GM15510 (cell line): ENCODE measurements at regions not wholly inside any gene's neighbourhood (a gene's known extent, or its start where the extent isn't known, plus 50 kb on each side); places are given as distances from the start of the nearest gene placed in this dataset.

Source experiments
- POLR2A ChIP-seq: IDR thresholded peaks from 3 replicates; pipeline ENCODE4 v1.6.1; 2011; ENCODE audit warnings: borderline replicate concordance; ENCODE audit not compliant: insufficient read length; ENCODE audit errors: extremely low read depth

GRCh38 chr1:234868296-234869147 lies 258.5 kb upstream of the IRF2BP2 start:
- no peak for TF ChIP-seq POLR2A

- TF ChIP-seq POLR2A = no peak
Measured at GRCh38 chr1:234866007-234866866, 256.3 kb upstream of the IRF2BP2 start.

DNA sequence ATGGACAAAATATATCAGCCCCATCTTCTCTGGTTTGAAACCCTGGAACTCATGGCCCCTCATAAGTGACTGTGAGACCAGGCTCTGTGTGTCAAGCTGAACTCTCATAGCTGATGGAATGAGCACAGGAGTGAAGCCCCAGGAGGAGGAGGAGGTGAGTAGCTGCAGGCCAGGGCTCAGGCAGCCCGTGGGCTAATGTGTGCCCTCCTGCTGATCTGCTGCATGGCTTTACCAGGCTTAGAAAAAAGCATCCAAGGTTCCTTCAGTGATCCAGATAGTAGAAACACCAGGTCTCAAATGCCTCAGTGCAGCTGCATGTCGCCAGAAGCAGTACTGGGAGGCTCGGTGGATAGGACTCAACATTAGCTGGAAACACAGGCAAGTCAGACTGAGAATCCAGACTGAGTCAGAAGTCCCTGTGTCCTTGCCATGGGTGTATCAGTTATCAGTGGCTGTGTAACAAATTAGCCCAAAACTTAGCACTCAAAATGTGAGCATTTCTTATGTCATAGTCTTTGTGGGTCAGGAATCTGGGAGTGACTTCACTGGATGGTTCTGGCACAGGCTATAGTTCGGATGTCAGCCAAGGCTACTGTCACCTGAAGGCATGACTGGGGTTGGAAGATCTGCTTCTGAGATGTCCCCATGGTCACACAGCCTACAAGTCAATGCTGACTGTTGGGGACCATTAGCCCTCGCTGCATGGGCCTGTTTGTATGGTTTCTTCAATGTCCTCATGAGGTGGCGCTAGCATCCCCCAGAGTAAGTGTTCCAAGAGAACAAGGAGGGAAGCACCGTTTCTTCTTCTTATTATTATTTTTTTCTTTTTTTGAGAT lies 255.4 kb upstream of the IRF2BP2 start:
- TF ChIP-seq POLR2A = no peak

DNA sequence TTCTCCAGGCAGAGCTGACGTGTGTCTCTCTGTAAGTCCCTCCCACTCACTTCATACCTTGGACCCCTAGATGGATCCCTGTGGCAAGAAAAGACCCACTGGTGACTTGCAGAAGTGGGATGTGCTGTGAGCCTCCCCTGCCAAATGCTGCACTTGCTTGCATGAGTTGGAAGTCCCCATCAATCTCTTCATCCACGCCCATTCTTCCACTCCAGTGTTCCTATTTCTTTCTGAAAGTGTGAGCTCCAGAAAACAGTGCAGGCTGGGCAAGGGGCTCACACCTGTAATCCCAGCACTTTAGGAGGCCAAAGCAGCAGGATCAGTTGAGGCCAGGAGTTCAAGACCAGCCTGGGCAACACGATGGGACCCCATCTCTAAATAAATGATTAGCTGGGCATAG lies 254.1 kb upstream of the IRF2BP2 start:
- no peak for TF ChIP-seq POLR2A

DNA sequence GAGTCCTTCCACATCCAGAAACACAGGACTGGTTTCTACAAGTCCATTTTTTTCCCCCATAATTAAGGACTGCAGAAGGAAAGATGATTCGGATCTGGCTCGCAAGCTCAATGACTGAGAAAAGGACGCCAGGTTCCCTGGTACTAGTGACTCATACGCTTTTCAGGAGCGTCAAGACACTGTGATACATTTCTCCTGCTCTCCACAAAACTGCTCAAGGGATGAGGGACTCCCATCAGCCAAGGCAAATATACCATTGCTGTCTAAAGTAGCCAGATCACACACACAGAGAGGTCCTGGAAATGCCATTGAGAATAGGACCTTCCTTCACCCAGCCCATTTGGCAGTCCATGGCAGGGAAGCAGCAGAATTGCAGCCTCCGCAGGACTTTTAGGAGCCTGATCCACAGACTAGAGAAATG lies 253.6 kb upstream of the IRF2BP2 start:
- no peak for TF ChIP-seq POLR2A

GRCh38 chr1:234862944-234863515 lies 253.1 kb upstream of the IRF2BP2 start:
- no peak for TF ChIP-seq POLR2A

DNA sequence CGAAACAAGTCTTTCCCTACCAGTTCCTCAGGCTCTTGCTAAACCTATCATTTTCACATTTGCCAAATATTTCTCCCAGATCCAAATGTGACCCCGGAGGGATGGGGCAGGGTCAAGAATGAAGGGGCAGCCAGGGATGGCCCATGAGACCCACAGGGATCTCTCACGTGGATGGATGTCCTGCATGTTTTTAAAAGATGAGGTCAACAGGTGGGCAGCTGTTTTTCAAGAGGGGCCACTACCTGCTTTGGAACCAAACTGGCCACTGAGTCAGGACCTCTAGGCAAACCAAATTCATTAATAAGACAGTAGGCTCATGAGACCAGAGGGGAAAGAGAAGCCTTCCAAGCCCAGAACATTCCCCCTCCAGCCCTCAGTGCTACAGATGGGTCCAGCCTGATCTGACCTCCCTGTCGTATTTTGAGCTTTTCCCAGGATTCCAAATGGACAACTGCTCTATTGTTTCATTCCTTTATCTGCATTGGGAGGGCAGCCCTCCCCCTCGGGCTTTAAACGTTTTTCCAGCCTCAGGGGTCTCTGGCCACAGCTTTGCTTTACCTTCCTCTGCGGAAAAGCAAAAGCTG lies 252.5 kb upstream of the IRF2BP2 start:
- TF ChIP-seq POLR2A = no peak

DNA sequence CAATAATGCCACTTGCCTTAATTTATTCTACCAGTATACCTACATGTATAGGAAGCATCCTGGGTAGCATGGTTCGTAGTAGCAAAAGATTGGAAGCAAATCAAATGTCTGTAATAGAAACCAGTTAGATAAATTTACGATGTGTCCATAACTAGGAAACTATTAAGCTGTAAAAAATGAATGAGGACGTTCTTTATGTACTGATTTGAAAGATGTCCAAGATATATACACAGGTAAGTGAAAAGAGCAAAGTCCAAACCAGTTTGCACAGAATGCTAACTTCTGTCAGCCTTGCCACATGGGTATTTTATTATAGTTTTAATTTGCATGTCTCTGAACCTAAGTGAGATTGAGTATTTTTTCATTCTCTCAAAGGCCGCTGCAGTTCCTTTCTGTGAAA lies 251.8 kb upstream of the IRF2BP2 start:
- no peak for TF ChIP-seq POLR2A

DNA sequence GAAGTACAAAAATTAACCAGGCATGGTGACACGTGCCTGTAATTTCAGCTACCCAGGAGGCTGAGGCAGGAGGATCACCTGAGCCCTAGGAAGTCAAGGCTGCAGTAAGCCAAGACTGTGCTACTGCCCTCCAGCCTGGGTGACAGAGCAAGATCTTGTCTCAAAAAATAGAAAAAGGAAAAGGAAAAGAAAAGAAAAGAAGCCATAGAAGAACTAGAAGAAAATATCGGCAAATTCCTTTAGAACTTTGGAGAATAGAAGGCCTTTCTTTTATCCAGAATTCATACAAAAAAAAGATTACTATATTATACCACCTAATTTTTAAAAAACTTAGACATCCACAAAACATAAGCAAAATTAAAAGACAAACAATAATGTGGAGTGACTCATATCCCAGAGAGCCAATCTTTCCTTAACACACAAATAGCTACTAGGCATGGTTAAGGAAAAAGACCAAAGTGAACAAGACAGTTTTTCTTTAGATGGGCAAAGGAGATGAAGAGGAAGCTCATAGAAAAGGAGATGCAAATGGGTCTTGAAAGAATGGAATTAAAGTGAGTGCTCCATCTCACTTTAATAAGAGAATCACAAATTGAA lies 251.1 kb upstream of the IRF2BP2 start:
- TF ChIP-seq POLR2A = no peak

- no peak for TF ChIP-seq POLR2A
Measured at GRCh38 chr1:234858722-234859121, 248.7 kb upstream of the IRF2BP2 start.

DNA sequence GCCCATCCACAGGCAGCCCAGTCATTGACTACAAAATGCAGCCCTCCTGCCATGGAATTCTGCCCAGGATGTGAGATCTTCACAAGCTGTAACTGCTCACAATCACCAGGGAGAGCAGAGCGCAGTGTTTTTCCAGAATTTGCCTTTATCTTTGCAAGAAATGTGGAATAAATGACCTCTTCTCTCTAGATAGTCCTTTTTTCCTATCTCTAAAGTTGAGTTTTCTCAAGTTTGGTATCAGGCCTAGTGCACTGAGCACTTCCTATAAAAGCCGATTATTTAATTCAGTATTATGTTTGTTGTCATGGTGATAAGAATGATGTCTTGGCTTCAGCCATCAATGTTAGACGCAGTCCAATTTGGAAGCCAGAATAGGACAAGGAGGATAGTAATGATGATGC lies 246.9 kb upstream of the IRF2BP2 start:
- no peak for TF ChIP-seq POLR2A

GRCh38 chr1:234855851-234856250 lies 245.9 kb upstream of the IRF2BP2 start:
- no peak for TF ChIP-seq POLR2A

- no peak for TF ChIP-seq POLR2A
Measured at GRCh38 chr1:234854645-234855039, 244.7 kb upstream of the IRF2BP2 start.
